K562 (cell line): ENCODE measurements at regions not wholly inside any gene's neighbourhood (a gene's known extent, or its start where the extent isn't known, plus 50 kb on each side); places are given as distances from the start of the nearest gene placed in this dataset.
"Not testable (repeated sequence)": the region's sequence is repeated elsewhere in the genome, so short reads cannot be mapped to it uniquely, and the experiment has no call there.

Source experiments
- ATAC-seq: fragments of 200-7000 bp; cut with Tn5 transposase; 3 replicates; pipeline ENCODE4 v1.9.1; 2020; ENCODE audit warnings: moderate library complexity
- BruUV-seq: library from RNA; stranded (reverse); fragments of 400-500 nt; replicated peaks from 2 replicates; lab custom pipeline; 2021; lab: Mats Ljungman, UMichigan
- CTCF ChIA-PET: fragments of 300-600 bp; formaldehyde crosslinking; extraction: SDS; loops from one replicate; lab custom pipeline; 2021; ENCODE audit warnings: low intra/inter-chr PET ratio; lab: Yijun Ruan, JAX
- POLR2A ChIA-PET: fragments of 300-600, 350-650 bp; sonication (Branson Sonifier 250); formaldehyde crosslinking; extraction: SDS; loops from one replicate; lab custom pipeline; 2021; ENCODE audit warnings: antibody characterized with exemption, inconsistent platforms; lab: Yijun Ruan, JAX
- DNase-seq, 4 experiments: peaks; one replicate each; pipeline versions ENCODE4 v3.0.0 to v3.0.0-alpha.2; 2011 to 2018; ENCODE audit warnings: low spot score in 3 of 4, mixed read lengths in 3 of 4; ENCODE audit errors: extremely low read depth in 1 of 4
- FAIRE-seq: peaks from 2 replicates; lab custom pipeline; 2011; peaks lifted over from hg19 to GRCh38; lab: Jason Lieb, UNC
- H2AFZ ChIP-seq: 2 replicates; pipeline ENCODE4 v1.6.0; 2011; ENCODE audit warnings: low read depth, low read length, control low read depth, inconsistent platforms
- H3K27ac ChIP-seq: fragments of 200-600 bp; 3 replicates; pipeline ENCODE4 v1.8.0; 2011; ENCODE audit warnings: low read depth, mild to moderate bottlenecking, control low read depth, inconsistent platforms, low read length, moderate library complexity, mixed read lengths; ENCODE audit errors: extremely low read depth
- H3K27me3 ChIP-seq, 2 experiments: fragments of 300-600 bp in 1 of 2; 2 replicates in 1 of 2; 3 replicates in 1 of 2; pipeline versions ENCODE4 v1.6.0 to v1.8.0; 2011; ENCODE audit warnings: inconsistent platforms in 2 of 2, low read length in 2 of 2, mild to moderate bottlenecking in 1 of 2, mixed read lengths in 1 of 2, moderate library complexity in 1 of 2; ENCODE audit not compliant: control insufficient read depth in 2 of 2, insufficient read depth in 2 of 2
- H3K36me3 ChIP-seq: fragments of 300-600 bp; 3 replicates; pipeline ENCODE4 v1.8.0; 2011; ENCODE audit warnings: mild to moderate bottlenecking, low read length, inconsistent platforms; ENCODE audit not compliant: control insufficient read depth, insufficient read depth
- H3K4me1 ChIP-seq, 2 experiments: fragments of 200-600 bp in 1 of 2; replicated peaks in 1 of 2; 2 replicates in 1 of 2; 3 replicates in 1 of 2; pipeline versions ENCODE4 v1.5.1 to v1.8.0; 2011; ENCODE audit warnings: inconsistent platforms in 2 of 2, low read length in 2 of 2, mild to moderate bottlenecking in 1 of 2, mixed read lengths in 1 of 2, moderate library complexity in 1 of 2; ENCODE audit not compliant: control insufficient read depth in 2 of 2, insufficient read depth in 2 of 2
- H3K4me2 ChIP-seq: 2 replicates; pipeline ENCODE4 v1.6.1; 2011; ENCODE audit warnings: low read length, control low read depth, inconsistent platforms, mixed read lengths; ENCODE audit not compliant: insufficient read depth
- H3K4me3 ChIP-seq: fragments of 200-600 bp; sonication (generic), shearing (Covaris generic); 2 replicates; pipeline ENCODE4 v1.5.1; 2016; ENCODE audit warnings: control low read depth, inconsistent platforms
- H3K79me2 ChIP-seq: fragments of 200-600 bp; 3 replicates; pipeline ENCODE4 v1.8.0; 2011; ENCODE audit warnings: low read length, inconsistent platforms; ENCODE audit not compliant: control insufficient read depth, insufficient read depth
- H3K9ac ChIP-seq, 2 experiments: 2 replicates each; pipeline versions ENCODE4 v1.6.0 to v1.6.1; 2011; ENCODE audit warnings: low read depth in 2 of 2, low read length in 2 of 2, control low read depth in 1 of 2, inconsistent platforms in 1 of 2, mild to moderate bottlenecking in 1 of 2, mixed read lengths in 1 of 2; ENCODE audit not compliant: insufficient read depth in 1 of 2
- H3K9me1 ChIP-seq: one replicate; pipeline ENCODE4 v1.6.0; 2011; ENCODE audit warnings: inconsistent platforms, mild to moderate bottlenecking, low read length, moderate library complexity; ENCODE audit not compliant: control insufficient read depth, insufficient read depth
- H3K9me3 ChIP-seq: replicated peaks from 2 replicates; pipeline ENCODE4 v1.5.1; 2011; ENCODE audit warnings: low read depth, low read length, inconsistent platforms; ENCODE audit not compliant: control insufficient read depth, insufficient read depth
- H4K20me1 ChIP-seq: replicated peaks from 2 replicates; pipeline ENCODE4 v1.6.1; 2011; ENCODE audit warnings: low read length, inconsistent platforms, mixed read lengths; ENCODE audit not compliant: control insufficient read depth, insufficient read depth
- WGBS: fragments of 100-300 bp; shearing (Covaris generic); methylation state at CpG from one replicate; pipeline ENCODE4 v1.1.6; 2016; ENCODE audit warnings: low coverage, mixed read lengths; ENCODE audit not compliant: insufficient coverage; ENCODE audit errors: missing lambda C conversion rate; 5-methylcytosine and 5-hydroxymethylcytosine counted together
- in situ Hi-C: fragments of 300-500 bp; cut with MboI; formaldehyde crosslinking; loops from 4 replicates; pipeline ENCODE4 v1.15.0; 2018; ENCODE audit warnings: inconsistent platforms, mixed read lengths
- intact Hi-C: fragments of 100-400 bp; cut with micrococcal nuclease; formaldehyde crosslinking; loops from 2 replicates; pipeline ENCODE4 v1.14.2; 2022

- H3K79me2 ChIP-seq, H3K4me1 ChIP-seq, DNase-seq, H3K27ac ChIP-seq, H4K20me1 ChIP-seq, H2AFZ ChIP-seq, in situ Hi-C loops, H3K9me3 ChIP-seq, H3K9me1 ChIP-seq, BruUV-seq, H3K36me3 ChIP-seq, POLR2A ChIA-PET, ATAC-seq, CTCF ChIA-PET, FAIRE-seq, intact Hi-C loops, H3K27me3 ChIP-seq, H3K9ac ChIP-seq, H3K4me3 ChIP-seq, H3K4me2 ChIP-seq: not testable (repeated sequence)
- WGBS: 0% methylated on average over 4 of the region's 4 CpGs
These were observed 112.5 kb upstream of the POMZP3 start for GRCh38 chr7:76739538-76739937.

- WGBS: 0% methylated on average over 1 of the region's 2 CpGs
- POLR2A ChIA-PET, DNase-seq, ATAC-seq, H3K36me3 ChIP-seq, H3K27me3 ChIP-seq, FAIRE-seq, H3K79me2 ChIP-seq, BruUV-seq, H4K20me1 ChIP-seq, H3K27ac ChIP-seq, H3K9ac ChIP-seq, CTCF ChIA-PET, H3K4me2 ChIP-seq, H3K9me3 ChIP-seq, in situ Hi-C loops, H3K4me1 ChIP-seq, H3K4me3 ChIP-seq, H2AFZ ChIP-seq, H3K9me1 ChIP-seq, intact Hi-C loops: not testable (repeated sequence)
These were observed 109.6 kb upstream of the POMZP3 start for GRCh38 chr7:76736724-76737123.

GRCh38 chr7:76736091-76736490 lies 109.0 kb upstream of the POMZP3 start:
- DNase-seq, H3K79me2 ChIP-seq, POLR2A ChIA-PET: not testable (repeated sequence)

GRCh38 chr7:76735668-76736067 lies 108.6 kb upstream of the POMZP3 start:
- no CpG with 5 or more reads among the region's 1 CpG for WGBS
- H3K4me3 ChIP-seq, H4K20me1 ChIP-seq, H3K27ac ChIP-seq, BruUV-seq, ATAC-seq, CTCF ChIA-PET, H3K36me3 ChIP-seq, DNase-seq, H3K9ac ChIP-seq, H3K4me1 ChIP-seq, H2AFZ ChIP-seq, H3K9me3 ChIP-seq, in situ Hi-C loops, H3K27me3 ChIP-seq, intact Hi-C loops, POLR2A ChIA-PET, H3K79me2 ChIP-seq, H3K9me1 ChIP-seq, H3K4me2 ChIP-seq, FAIRE-seq: not testable (repeated sequence)

More at GRCh38 chr7:76736091-76736490, 109.0 kb upstream of the POMZP3 start:
- H3K9me3 ChIP-seq, H3K27me3 ChIP-seq, H3K4me1 ChIP-seq, FAIRE-seq, BruUV-seq, H3K9me1 ChIP-seq, H4K20me1 ChIP-seq, H3K4me3 ChIP-seq, H3K27ac ChIP-seq, in situ Hi-C loops, H3K9ac ChIP-seq, H2AFZ ChIP-seq, H3K36me3 ChIP-seq, CTCF ChIA-PET, H3K4me2 ChIP-seq, intact Hi-C loops, ATAC-seq: not testable (repeated sequence)
- WGBS: 0% methylated on average over 1 of the region's 1 CpG
